Hepatocyte (in vitro differentiated cells): ENCODE measurements at regions not wholly inside any gene's neighbourhood (a gene's known extent, or its start where the extent isn't known, plus 50 kb on each side); places are given as distances from the start of the nearest gene placed in this dataset.

ENCODE experiments used
- DNase-seq: peaks from one replicate; pipeline ENCODE4 v3.0.0-alpha.2; 2016; ENCODE audit warnings: low spot score
- H2AFZ ChIP-seq: fragments of 200-600 bp; sonication (generic); 2 replicates; pipeline ENCODE4 v1.6.0; 2016; ENCODE audit warnings: antibody characterized with exemption, mild to moderate bottlenecking
- H3K27ac ChIP-seq: fragments of 200-600 bp; sonication (generic); 2 replicates; pipeline ENCODE4 v1.5.1; 2016; ENCODE audit warnings: mild to moderate bottlenecking
- H3K27me3 ChIP-seq: fragments of 200-600 bp; sonication (generic); 2 replicates; pipeline ENCODE4 v1.6.1; 2016
- H3K36me3 ChIP-seq: fragments of 200-600 bp; sonication (generic); replicated peaks from 2 replicates; pipeline ENCODE4 v1.5.1; 2016; ENCODE audit warnings: low read depth; ENCODE audit not compliant: insufficient read depth
- H3K4me1 ChIP-seq: fragments of 200-600 bp; sonication (generic); 2 replicates; pipeline ENCODE4 v1.5.1; 2016; ENCODE audit warnings: mild to moderate bottlenecking, moderate library complexity; ENCODE audit not compliant: insufficient read depth
- H3K4me2 ChIP-seq: fragments of 200-600 bp; sonication (generic); 2 replicates; pipeline ENCODE4 v1.6.0; 2016
- H3K4me3 ChIP-seq: fragments of 200-600 bp; sonication (generic); 2 replicates; pipeline ENCODE4 v1.5.1; 2016; ENCODE audit warnings: mild to moderate bottlenecking
- H3K79me2 ChIP-seq: fragments of 200-600 bp; sonication (generic); 2 replicates; pipeline ENCODE4 v1.6.0; 2017; ENCODE audit warnings: mild to moderate bottlenecking
- H3K9me2 ChIP-seq: fragments of 200-600 bp; sonication (generic); replicated peaks from 2 replicates; pipeline ENCODE4 v1.6.0; 2017; ENCODE audit warnings: mild to moderate bottlenecking; ENCODE audit not compliant: insufficient read depth
- H3K9me3 ChIP-seq: fragments of 200-600 bp; sonication (generic); 2 replicates; pipeline ENCODE4 v1.5.1; 2016; ENCODE audit warnings: low read depth, mild to moderate bottlenecking
- H4K20me1 ChIP-seq: fragments of 200-600 bp; sonication (generic); 2 replicates; pipeline ENCODE4 v1.6.0; 2016; ENCODE audit warnings: mild to moderate bottlenecking; ENCODE audit not compliant: insufficient read depth, poor library complexity, severe bottlenecking
- CTCF ChIP-seq: fragments of 200-600 bp; sonication (generic); IDR thresholded peaks from 2 replicates; pipeline ENCODE4 v1.5.1; 2016; ENCODE audit warnings: antibody characterized with exemption, mild to moderate bottlenecking; ENCODE audit not compliant: poor library complexity
- EZH2 ChIP-seq: fragments of 200-600 bp; sonication (generic); IDR thresholded peaks from 2 replicates; pipeline ENCODE4 v1.6.1; 2016; ENCODE audit warnings: antibody characterized with exemption, mild to moderate bottlenecking, borderline replicate concordance
- EZH2phosphoT487 ChIP-seq: fragments of 200-600 bp; sonication (generic); IDR thresholded peaks from one replicate; pipeline ENCODE4 v1.6.1; 2018; ENCODE audit warnings: antibody characterized with exemption, mild to moderate bottlenecking, low read depth, moderate library complexity; ENCODE audit not compliant: unreplicated experiment, severe bottlenecking
- WGBS: methylation state at CpG from one replicate; pipeline ENCODE4 v1.1.6; 2016; ENCODE audit warnings: low lambda C conversion rate; ENCODE audit errors: missing lambda C conversion rate; 5-methylcytosine and 5-hydroxymethylcytosine counted together

- H3K4me2 ChIP-seq: no peak overlapping the region
- H3K9me3 ChIP-seq: no peaks in the 10 kb centered on the region
- no peaks in the 10 kb centered on the region for H4K20me1 ChIP-seq
- H3K9me2 ChIP-seq: no peaks in the 10 kb centered on the region
- no peaks in the 10 kb centered on the region for H3K36me3 ChIP-seq
- no peaks in the 10 kb centered on the region for H3K79me2 ChIP-seq
- no peak overlapping the region for H2AFZ ChIP-seq
- TF ChIP-seq CTCF: no peak
- TF ChIP-seq EZH2: no peak
- TF ChIP-seq EZH2phosphoT487: no peak
- H3K4me3 ChIP-seq: no peak overlapping the region
- no peak for DNase-seq
- H3K27ac ChIP-seq: no peak overlapping the region
- no peaks in the 10 kb centered on the region for H3K4me1 ChIP-seq
- H3K27me3 ChIP-seq: no peaks in the 10 kb centered on the region
- 63% methylated on average over 4 of the region's 4 CpGs for WGBS
Measured at GRCh38 chrX:125894947-125895346, 271.1 kb downstream of the DCAF12L2 start.

GRCh38 chrX:125895518-125895917, 270.6 kb downstream of the DCAF12L2 start:
- no peaks in the 10 kb centered on the region for H3K9me2 ChIP-seq
- H3K4me1 ChIP-seq: no peaks in the 10 kb centered on the region
- H3K79me2 ChIP-seq: no peaks in the 10 kb centered on the region
- no peak overlapping the region for H2AFZ ChIP-seq
- no peak for TF ChIP-seq CTCF
- TF ChIP-seq EZH2phosphoT487: no peak
- TF ChIP-seq EZH2: no peak
- no peak overlapping the region for H3K27ac ChIP-seq
- 56% methylated on average over 3 of the region's 3 CpGs for WGBS
- no peak overlapping the region for H3K4me3 ChIP-seq
- no peak overlapping the region for H3K4me2 ChIP-seq
- DNase-seq: no peak
- H3K27me3 ChIP-seq: no peaks in the 10 kb centered on the region
- no peaks in the 10 kb centered on the region for H3K9me3 ChIP-seq
- H4K20me1 ChIP-seq: no peaks in the 10 kb centered on the region
- no peaks in the 10 kb centered on the region for H3K36me3 ChIP-seq

- no peaks in the 10 kb centered on the region for H3K27me3 ChIP-seq
- no peak overlapping the region for H2AFZ ChIP-seq
- no peaks in the 10 kb centered on the region for H3K9me2 ChIP-seq
- no peaks in the 10 kb centered on the region for H3K4me1 ChIP-seq
- H3K4me2 ChIP-seq: no peak overlapping the region
- DNase-seq: no peak
- H3K9me3 ChIP-seq: no peaks in the 10 kb centered on the region
- H3K4me3 ChIP-seq: no peak overlapping the region
- 84% methylated on average over 4 of the region's 4 CpGs for WGBS
- H3K27ac ChIP-seq: no peak overlapping the region
- H3K36me3 ChIP-seq: no peaks in the 10 kb centered on the region
- no peaks in the 10 kb centered on the region for H4K20me1 ChIP-seq
- no peak for TF ChIP-seq EZH2phosphoT487
- no peak for TF ChIP-seq EZH2
- TF ChIP-seq CTCF: no peak
- H3K79me2 ChIP-seq: no peaks in the 10 kb centered on the region
Measured at GRCh38 chrX:125926295-125926694, 239.8 kb downstream of the DCAF12L2 start.

GRCh38 chrX:125940985-125941384, 225.1 kb downstream of the DCAF12L2 start:
- 65% methylated on average over 1 of the region's 1 CpG for WGBS
- Histone ChIP-seq H3K79me2 (no peaks in the 10 kb centered on the region), H2AFZ (no peak overlapping the region), H4K20me1 (no peaks in the 10 kb centered on the region), H3K36me3 (no peaks in the 10 kb centered on the region), H3K9me3 (no peaks in the 10 kb centered on the region), H3K27me3 (no peaks in the 10 kb centered on the region), H3K9me2 (no peaks in the 10 kb centered on the region), H3K4me2 (no peak overlapping the region), H3K4me3 (no peak overlapping the region), H3K27ac (no peak overlapping the region), H3K4me1 (no peaks in the 10 kb centered on the region)
- DNase-seq: no peak
- no peak for TF ChIP-seq CTCF
